Keratinocyte (primary cell): ENCODE measurements at regions not wholly inside any gene's neighbourhood (a gene's known extent, or its start where the extent isn't known, plus 50 kb on each side); places are given as distances from the start of the nearest gene placed in this dataset.

Experiments
- DNase-seq: peaks from one replicate; pipeline ENCODE4 v3.0.0-alpha.2; 2011; ENCODE audit warnings: low read depth, missing footprints, low spot score
- FAIRE-seq: peaks from 2 replicates; lab custom pipeline; 2011; peaks lifted over from hg19 to GRCh38; lab: Jason Lieb, UNC
- H2AFZ ChIP-seq: 2 replicates; pipeline ENCODE4 v1.6.0; 2012; ENCODE audit warnings: low read length, control low read depth, inconsistent platforms; ENCODE audit not compliant: control insufficient read depth
- H3K27ac ChIP-seq: 2 replicates; pipeline ENCODE4 v1.5.1; 2011; ENCODE audit warnings: low read length; ENCODE audit not compliant: control insufficient read depth, insufficient read depth
- H3K27me3 ChIP-seq: 3 replicates; pipeline ENCODE4 v1.6.0; 2011; ENCODE audit warnings: low read length; ENCODE audit not compliant: control insufficient read depth, insufficient read depth; ENCODE audit errors: extremely low read depth
- H3K36me3 ChIP-seq, 2 experiments: 2 replicates in 1 of 2; 3 replicates in 1 of 2; pipeline ENCODE4 v1.5.1; 2011; ENCODE audit warnings: low read length in 2 of 2, mild to moderate bottlenecking in 1 of 2; ENCODE audit not compliant: control insufficient read depth in 2 of 2, insufficient read depth in 2 of 2; ENCODE audit errors: extremely low read depth in 1 of 2
- H3K4me1 ChIP-seq: 3 replicates; pipeline ENCODE4 v1.5.1; 2011; ENCODE audit warnings: low read length; ENCODE audit not compliant: control insufficient read depth, insufficient read depth; ENCODE audit errors: extremely low read depth
- H3K4me2 ChIP-seq: 3 replicates; pipeline ENCODE4 v1.6.0; 2011; ENCODE audit warnings: low read depth, low read length; ENCODE audit not compliant: control insufficient read depth, insufficient read depth; ENCODE audit errors: extremely low read depth
- H3K4me3 ChIP-seq, 3 experiments: fragments of 200-600 bp in 1 of 3; sonication (generic) in 1 of 3; 2 replicates in 2 of 3; 3 replicates in 1 of 3; pipeline ENCODE4 v1.5.1; 2011 to 2016; ENCODE audit warnings: low read length in 3 of 3, mild to moderate bottlenecking in 3 of 3, control low read depth in 2 of 3, inconsistent platforms in 1 of 3, low read depth in 1 of 3, mixed read lengths in 1 of 3, mixed run types in 1 of 3, moderate library complexity in 1 of 3; ENCODE audit not compliant: control insufficient read depth in 2 of 3, insufficient read depth in 2 of 3; ENCODE audit errors: extremely low read depth in 1 of 3
- H3K79me2 ChIP-seq: 2 replicates; pipeline ENCODE4 v1.6.0; 2012; ENCODE audit warnings: low read length; ENCODE audit not compliant: control insufficient read depth, insufficient read depth
- H3K9ac ChIP-seq: 3 replicates; pipeline ENCODE4 v1.6.0; 2011; ENCODE audit warnings: low read length; ENCODE audit not compliant: control insufficient read depth, insufficient read depth; ENCODE audit errors: extremely low read depth
- H3K9me1 ChIP-seq: 3 replicates; pipeline ENCODE4 v1.6.0; 2011; ENCODE audit warnings: low read length; ENCODE audit not compliant: control insufficient read depth, insufficient read depth; ENCODE audit errors: extremely low read depth
- H3K9me3 ChIP-seq: 2 replicates; pipeline ENCODE4 v1.5.1; 2012; ENCODE audit warnings: low read depth, low read length; ENCODE audit not compliant: control insufficient read depth
- H4K20me1 ChIP-seq: 3 replicates; pipeline ENCODE4 v1.6.0; 2011; ENCODE audit warnings: low read length; ENCODE audit not compliant: control insufficient read depth, insufficient read depth; ENCODE audit errors: extremely low read depth
- EZH2 ChIP-seq: IDR thresholded peaks from one replicate; pipeline ENCODE4 v1.6.1; 2012; ENCODE audit warnings: inconsistent platforms, mild to moderate bottlenecking, low read length, moderate library complexity
- dilution Hi-C: fragments of 300-500 bp; cut with MboI; formaldehyde crosslinking; loops from one replicate; pipeline ENCODE4 v1.7.0; 2020; ENCODE audit warnings: low sequenced_read_pairs; ENCODE audit not compliant: extremely low pct_ligation_motif_present
- TF ChIP-seq, protein P1 (sequence below), 3 experiments: IDR thresholded peaks in 1 of 3; conservative IDR thresholded peaks in 1 of 3; optimal IDR thresholded peaks in 1 of 3; 2 replicates in 2 of 3; 3 replicates in 1 of 3; pipeline versions ENCODE3 to v1.5.1; 2011; ENCODE audit warnings: low read length in 3 of 3, mild to moderate bottlenecking in 3 of 3, moderate library complexity in 2 of 3, control low read depth in 1 of 3, inconsistent platforms in 1 of 3; ENCODE audit not compliant: insufficient read depth in 2 of 3; ENCODE audit errors: extremely low read depth in 1 of 3

DNA sequence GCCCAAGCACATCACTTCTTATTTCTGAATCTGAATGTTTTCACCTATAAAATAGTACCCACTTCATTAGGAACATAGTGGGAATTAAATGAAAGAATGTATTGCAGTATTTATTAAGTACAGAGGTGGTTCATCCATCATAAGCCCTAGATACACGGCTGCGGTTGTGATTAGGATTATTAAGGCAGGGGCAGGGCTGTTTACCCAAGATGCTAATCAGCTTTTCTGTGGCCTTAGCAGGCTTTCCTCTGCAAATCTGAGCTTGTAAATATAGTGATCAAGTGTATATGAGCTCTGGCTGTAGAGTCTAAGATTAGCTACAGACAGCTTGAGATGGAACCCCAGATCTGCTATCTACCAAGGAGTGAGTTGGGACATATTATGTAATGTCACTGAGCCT, 124.1 kb upstream of the ADRA1B start:
- dilution Hi-C loops, result no loop called here
- DNase-seq, result no peak
- no peak overlapping the region for H3K4me3 ChIP-seq
- H4K20me1 ChIP-seq, result no peaks in the 10 kb centered on the region
- H3K27me3 ChIP-seq, result no peaks in the 10 kb centered on the region
- H3K79me2 ChIP-seq, result no peaks in the 10 kb centered on the region
- no peaks in the 10 kb centered on the region for H3K36me3 ChIP-seq
- no peak overlapping the region for H2AFZ ChIP-seq
- H3K9me1 ChIP-seq, result no peaks in the 10 kb centered on the region
- TF ChIP-seq, protein P1, sequence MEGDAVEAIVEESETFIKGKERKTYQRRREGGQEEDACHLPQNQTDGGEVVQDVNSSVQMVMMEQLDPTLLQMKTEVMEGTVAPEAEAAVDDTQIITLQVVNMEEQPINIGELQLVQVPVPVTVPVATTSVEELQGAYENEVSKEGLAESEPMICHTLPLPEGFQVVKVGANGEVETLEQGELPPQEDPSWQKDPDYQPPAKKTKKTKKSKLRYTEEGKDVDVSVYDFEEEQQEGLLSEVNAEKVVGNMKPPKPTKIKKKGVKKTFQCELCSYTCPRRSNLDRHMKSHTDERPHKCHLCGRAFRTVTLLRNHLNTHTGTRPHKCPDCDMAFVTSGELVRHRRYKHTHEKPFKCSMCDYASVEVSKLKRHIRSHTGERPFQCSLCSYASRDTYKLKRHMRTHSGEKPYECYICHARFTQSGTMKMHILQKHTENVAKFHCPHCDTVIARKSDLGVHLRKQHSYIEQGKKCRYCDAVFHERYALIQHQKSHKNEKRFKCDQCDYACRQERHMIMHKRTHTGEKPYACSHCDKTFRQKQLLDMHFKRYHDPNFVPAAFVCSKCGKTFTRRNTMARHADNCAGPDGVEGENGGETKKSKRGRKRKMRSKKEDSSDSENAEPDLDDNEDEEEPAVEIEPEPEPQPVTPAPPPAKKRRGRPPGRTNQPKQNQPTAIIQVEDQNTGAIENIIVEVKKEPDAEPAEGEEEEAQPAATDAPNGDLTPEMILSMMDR (optimal IDR thresholded peaks at IDR 0.05 in 1 of 3, IDR thresholded peaks at IDR 0.05 in 1 of 3, conservative IDR thresholded peaks at IDR 0.05 in 1 of 3; ENCODE audit: extremely low read depth in 1 of 3, insufficient read depth in 2 of 3, low read length in 3 of 3), result no peak
- TF ChIP-seq EZH2, result no peak
- no peak overlapping the region for H3K27ac ChIP-seq
- no peak overlapping the region for H3K9ac ChIP-seq
- H3K4me1 ChIP-seq, result no peaks in the 10 kb centered on the region
- H3K9me3 ChIP-seq, result no peaks in the 10 kb centered on the region
- FAIRE-seq, result no peak
- no peak overlapping the region for H3K4me2 ChIP-seq

DNA sequence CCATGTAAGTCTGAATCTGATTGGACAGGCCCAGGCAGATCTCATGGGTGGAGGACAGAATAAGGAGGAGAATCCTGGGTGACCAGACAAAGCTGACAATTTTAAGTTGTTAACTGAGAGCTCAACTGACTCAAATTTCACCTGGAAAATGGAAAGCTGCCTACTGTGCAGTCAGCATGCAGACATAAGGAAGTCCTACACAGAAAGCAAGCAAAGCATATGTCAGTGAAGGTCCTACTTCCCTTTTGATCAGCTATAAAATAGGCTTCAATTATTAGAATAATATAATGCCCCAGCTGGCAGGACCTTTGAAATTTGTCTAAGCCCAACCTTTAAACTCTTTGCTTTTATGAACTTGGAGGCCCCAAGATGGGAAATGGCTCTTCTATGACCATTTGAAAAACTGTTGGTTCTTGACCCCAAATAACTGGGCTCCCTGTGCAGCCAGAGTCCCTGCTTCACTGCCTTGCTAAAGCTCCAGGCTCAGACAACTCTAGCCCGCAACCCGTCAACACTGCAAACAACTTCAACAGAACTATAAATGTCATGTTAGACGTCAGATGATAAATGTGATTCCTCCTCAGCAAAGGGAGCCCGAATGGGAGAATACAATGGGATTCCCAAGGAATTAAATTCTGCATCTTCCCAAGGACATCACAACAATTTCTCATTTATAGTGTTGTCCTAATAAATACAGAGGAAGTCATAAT, 118.9 kb upstream of the ADRA1B start:
- DNase-seq (no peak), FAIRE-seq (no peak)
- Histone ChIP-seq H2AFZ (no peak overlapping the region), H3K9me3 (no peaks in the 10 kb centered on the region), H3K27me3 (no peaks in the 10 kb centered on the region), H4K20me1 (no peaks in the 10 kb centered on the region), H3K9ac (no peak overlapping the region), H3K9me1 (no peaks in the 10 kb centered on the region), H3K4me1 (no peaks in the 10 kb centered on the region), H3K4me2 (no peak overlapping the region), H3K4me3 (no peak overlapping the region), H3K36me3 (no peaks in the 10 kb centered on the region), H3K27ac (no peak overlapping the region), H3K79me2 (no peaks in the 10 kb centered on the region)
- dilution Hi-C loops, result no loop called here
- no peak for TF ChIP-seq EZH2
- TF ChIP-seq, protein P1 (optimal IDR thresholded peaks at IDR 0.05 in 1 of 3, IDR thresholded peaks at IDR 0.05 in 1 of 3, conservative IDR thresholded peaks at IDR 0.05 in 1 of 3; ENCODE audit: extremely low read depth in 1 of 3, insufficient read depth in 2 of 3, low read length in 3 of 3), result no peak
